ENCODE measurements at regions not wholly inside any gene's neighbourhood (a gene's known extent, or its start where the extent isn't known, plus 50 kb on each side); places are given as distances from the start of the nearest gene placed in this dataset.

DNA sequence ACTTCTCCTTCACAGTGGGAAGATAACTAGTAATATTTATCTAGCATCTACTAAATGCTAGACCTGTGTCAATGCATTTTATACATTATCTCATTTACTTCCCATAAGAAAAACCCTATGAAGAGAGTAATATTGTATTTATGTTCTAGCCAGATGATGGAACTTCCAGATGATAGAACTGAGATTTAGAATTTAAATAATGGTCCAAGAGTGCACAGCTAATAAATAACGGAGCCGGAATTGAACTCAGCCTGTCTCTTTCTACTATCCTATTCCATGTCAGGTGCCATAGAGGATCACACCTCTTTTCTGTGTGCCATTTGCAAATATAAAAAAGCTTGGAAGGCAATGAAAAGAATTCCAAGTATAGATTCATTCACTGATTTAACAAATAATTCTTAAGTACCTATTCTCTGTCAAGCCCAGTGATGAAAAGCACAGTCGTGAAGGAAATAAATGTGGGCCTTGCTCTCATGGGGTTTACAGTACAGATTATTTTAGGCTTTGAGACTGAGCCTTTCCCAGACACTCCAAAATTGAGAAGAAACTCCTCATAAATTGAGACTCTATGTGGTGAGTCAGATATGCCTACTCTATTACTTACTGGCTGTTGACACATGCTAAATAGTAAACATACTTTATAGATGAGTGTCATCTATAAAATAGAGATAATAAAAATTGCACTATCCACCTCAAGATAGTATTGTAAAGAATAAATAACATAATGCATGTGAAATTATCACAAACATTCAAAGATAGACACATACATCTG, 378.0 kb upstream of the PRMT6 start:
- ATAC-seq (ENCODE audit: insufficient read depth, low read depth) = no peak
- Histone ChIP-seq H3K27ac (ENCODE audit: low read length) (no peak overlapping the region), H3K4me1 (ENCODE audit: insufficient read depth, low read length) (no peaks in the 10 kb centered on the region)

DNA sequence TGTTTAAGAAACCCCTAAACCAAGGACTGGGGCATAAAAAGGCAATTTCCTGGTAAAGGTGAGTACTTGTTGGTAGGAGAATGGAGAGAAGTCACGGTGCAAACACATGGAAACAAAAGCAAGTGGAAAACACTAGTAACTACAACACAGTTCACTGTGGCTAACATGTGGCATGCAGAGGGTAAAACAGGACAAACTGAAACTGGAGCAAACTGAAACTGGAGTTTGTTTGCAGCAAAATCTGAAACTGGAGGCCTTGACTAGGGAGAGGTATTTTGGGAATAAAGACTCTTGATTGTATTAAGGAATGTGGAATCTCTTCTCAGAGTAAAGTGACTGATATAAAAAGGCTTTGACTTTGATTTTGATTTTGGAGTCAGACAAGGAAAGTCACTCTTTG, 376.3 kb upstream of the PRMT6 start:
- Histone ChIP-seq H2AFZ (ENCODE audit: low read depth, low read length) (no peak overlapping the region), H3K79me2 (ENCODE audit: insufficient read depth, low read length) (no peaks in the 10 kb centered on the region), H4K20me1 (ENCODE audit: insufficient read depth, low read length) (no peaks in the 10 kb centered on the region), H3K27me3 (ENCODE audit: insufficient read depth, low read length, poor library complexity) (no peaks in the 10 kb centered on the region), H3K36me3 (ENCODE audit: insufficient read depth, low read length) (no peaks in the 10 kb centered on the region), H3K27ac (ENCODE audit: low read length) (no peak overlapping the region), H3K4me1 (ENCODE audit: insufficient read depth, low read length) (no peaks in the 10 kb centered on the region), H3K9me3 (ENCODE audit: insufficient read depth, low read length, severe bottlenecking) (no peaks in the 10 kb centered on the region), H3K4me3 (ENCODE audit: low read depth in 1 of 2, low read length in 2 of 2) (no peak overlapping the region), H3K4me2 (ENCODE audit: insufficient read depth, low read length) (no peak overlapping the region), H3K9ac (ENCODE audit: low read depth, low read length) (no peak overlapping the region)
- ATAC-seq (ENCODE audit: insufficient read depth, low read depth) = no peak
- DNase-seq = no peak
- TF ChIP-seq EZH2 (IDR thresholded peaks at IDR 0.05; ENCODE audit: borderline replicate concordance, low read depth, low read length, severe bottlenecking) = no peak
- TF ChIP-seq, protein P1, sequence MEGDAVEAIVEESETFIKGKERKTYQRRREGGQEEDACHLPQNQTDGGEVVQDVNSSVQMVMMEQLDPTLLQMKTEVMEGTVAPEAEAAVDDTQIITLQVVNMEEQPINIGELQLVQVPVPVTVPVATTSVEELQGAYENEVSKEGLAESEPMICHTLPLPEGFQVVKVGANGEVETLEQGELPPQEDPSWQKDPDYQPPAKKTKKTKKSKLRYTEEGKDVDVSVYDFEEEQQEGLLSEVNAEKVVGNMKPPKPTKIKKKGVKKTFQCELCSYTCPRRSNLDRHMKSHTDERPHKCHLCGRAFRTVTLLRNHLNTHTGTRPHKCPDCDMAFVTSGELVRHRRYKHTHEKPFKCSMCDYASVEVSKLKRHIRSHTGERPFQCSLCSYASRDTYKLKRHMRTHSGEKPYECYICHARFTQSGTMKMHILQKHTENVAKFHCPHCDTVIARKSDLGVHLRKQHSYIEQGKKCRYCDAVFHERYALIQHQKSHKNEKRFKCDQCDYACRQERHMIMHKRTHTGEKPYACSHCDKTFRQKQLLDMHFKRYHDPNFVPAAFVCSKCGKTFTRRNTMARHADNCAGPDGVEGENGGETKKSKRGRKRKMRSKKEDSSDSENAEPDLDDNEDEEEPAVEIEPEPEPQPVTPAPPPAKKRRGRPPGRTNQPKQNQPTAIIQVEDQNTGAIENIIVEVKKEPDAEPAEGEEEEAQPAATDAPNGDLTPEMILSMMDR (IDR thresholded peaks at IDR 0.05; ENCODE audit: borderline replicate concordance, extremely low read depth, low read length, poor library complexity, severe bottlenecking) = no peak

More for the DNA sequence above, 378.0 kb upstream of the PRMT6 start:
- Histone ChIP-seq H3K4me3 (ENCODE audit: low read depth in 1 of 2, low read length in 2 of 2) (no peak overlapping the region), H2AFZ (ENCODE audit: low read depth, low read length) (no peak overlapping the region), H3K27me3 (ENCODE audit: insufficient read depth, low read length, poor library complexity) (no peaks in the 10 kb centered on the region), H4K20me1 (ENCODE audit: insufficient read depth, low read length) (no peaks in the 10 kb centered on the region), H3K36me3 (ENCODE audit: insufficient read depth, low read length) (no peaks in the 10 kb centered on the region), H3K79me2 (ENCODE audit: insufficient read depth, low read length) (no peaks in the 10 kb centered on the region), H3K4me2 (ENCODE audit: insufficient read depth, low read length) (no peak overlapping the region), H3K9ac (ENCODE audit: low read depth, low read length) (no peak overlapping the region), H3K9me3 (ENCODE audit: insufficient read depth, low read length, severe bottlenecking) (no peaks in the 10 kb centered on the region)
- no peak for DNase-seq
- TF ChIP-seq EZH2 (IDR thresholded peaks at IDR 0.05; ENCODE audit: borderline replicate concordance, low read depth, low read length, severe bottlenecking) = no peak
- TF ChIP-seq, protein P1 (IDR thresholded peaks at IDR 0.05; ENCODE audit: borderline replicate concordance, extremely low read depth, low read length, poor library complexity, severe bottlenecking) = no peak

DNA sequence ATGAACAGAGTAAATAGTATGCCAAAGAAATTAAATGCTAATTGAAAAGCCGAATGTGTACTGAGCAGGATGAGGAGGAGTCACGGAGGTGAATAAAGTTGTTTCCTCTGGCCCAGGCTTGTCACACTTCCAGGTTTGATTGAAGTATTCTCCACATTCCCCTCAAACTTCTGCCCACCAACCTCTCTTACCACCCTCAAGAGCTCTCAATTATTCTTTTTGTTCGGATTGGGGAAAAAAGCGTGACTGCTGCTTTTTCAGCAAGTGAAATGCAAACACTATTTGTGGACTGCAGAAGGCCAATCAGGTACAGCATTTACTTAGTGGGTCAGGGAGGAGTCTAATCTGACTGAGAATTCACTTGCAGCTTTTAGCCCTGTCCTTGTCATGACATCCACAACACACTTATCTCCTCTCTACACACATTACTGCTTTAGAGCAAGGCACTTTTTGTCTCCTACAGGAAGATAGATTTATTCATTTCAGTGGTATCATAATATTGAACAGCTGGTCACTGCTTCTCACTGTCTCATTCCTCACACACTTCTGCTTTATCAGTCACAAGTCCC, 375.6 kb upstream of the PRMT6 start:
- no peaks in the 10 kb centered on the region for H4K20me1 ChIP-seq (ENCODE audit: insufficient read depth, low read length)
- H3K4me2 ChIP-seq (ENCODE audit: insufficient read depth, low read length) = no peak overlapping the region
- ATAC-seq (ENCODE audit: insufficient read depth, low read depth) = no peak
- TF ChIP-seq, protein P1 (IDR thresholded peaks at IDR 0.05; ENCODE audit: borderline replicate concordance, extremely low read depth, low read length, poor library complexity, severe bottlenecking) = no peak
- TF ChIP-seq EZH2 (IDR thresholded peaks at IDR 0.05; ENCODE audit: borderline replicate concordance, low read depth, low read length, severe bottlenecking) = no peak
- H3K79me2 ChIP-seq (ENCODE audit: insufficient read depth, low read length) = no peaks in the 10 kb centered on the region
- H3K9ac ChIP-seq (ENCODE audit: low read depth, low read length) = no peak overlapping the region
- H3K27ac ChIP-seq (ENCODE audit: low read length) = no peak overlapping the region
- H3K36me3 ChIP-seq (ENCODE audit: insufficient read depth, low read length) = no peaks in the 10 kb centered on the region
- no peaks in the 10 kb centered on the region for H3K4me1 ChIP-seq (ENCODE audit: insufficient read depth, low read length)
- H3K4me3 ChIP-seq (ENCODE audit: low read depth in 1 of 2, low read length in 2 of 2) = no peak overlapping the region
- no peak overlapping the region for H2AFZ ChIP-seq (ENCODE audit: low read depth, low read length)
- no peaks in the 10 kb centered on the region for H3K9me3 ChIP-seq (ENCODE audit: insufficient read depth, low read length, severe bottlenecking)
- no peak for DNase-seq
- no peaks in the 10 kb centered on the region for H3K27me3 ChIP-seq (ENCODE audit: insufficient read depth, low read length, poor library complexity)
